GM18858 (cell line): ENCODE measurements at regions not wholly inside any gene's neighbourhood (a gene's known extent, or its start where the extent isn't known, plus 50 kb on each side); places are given as distances from the start of the nearest gene placed in this dataset.

Source experiments
- ATAC-seq: cut with Tn5 transposase; IDR thresholded peaks from one replicate; pipeline ENCODE4 v1.9.1; 2021; ENCODE audit not compliant: unreplicated experiment

GRCh38 chr16:62664566-62664965 lies 628.3 kb upstream of the CDH8 start:
- ATAC-seq: no peak

GRCh38 chr16:62661435-62661834 lies 625.2 kb upstream of the CDH8 start:
- no peak for ATAC-seq

- ATAC-seq: no peak
These were observed 620.9 kb upstream of the CDH8 start for GRCh38 chr16:62657116-62657515.

- ATAC-seq: no peak
These were observed 616.3 kb upstream of the CDH8 start for GRCh38 chr16:62652441-62653120.

- no peak for ATAC-seq
These were observed 612.0 kb upstream of the CDH8 start for GRCh38 chr16:62648256-62648655.

GRCh38 chr16:62644030-62644812 lies 608.0 kb upstream of the CDH8 start:
- no peak for ATAC-seq

- no peak for ATAC-seq
These were observed 606.4 kb upstream of the CDH8 start for GRCh38 chr16:62642677-62643076.

- ATAC-seq: no peak
These were observed 603.7 kb upstream of the CDH8 start for GRCh38 chr16:62639890-62640289.

DNA sequence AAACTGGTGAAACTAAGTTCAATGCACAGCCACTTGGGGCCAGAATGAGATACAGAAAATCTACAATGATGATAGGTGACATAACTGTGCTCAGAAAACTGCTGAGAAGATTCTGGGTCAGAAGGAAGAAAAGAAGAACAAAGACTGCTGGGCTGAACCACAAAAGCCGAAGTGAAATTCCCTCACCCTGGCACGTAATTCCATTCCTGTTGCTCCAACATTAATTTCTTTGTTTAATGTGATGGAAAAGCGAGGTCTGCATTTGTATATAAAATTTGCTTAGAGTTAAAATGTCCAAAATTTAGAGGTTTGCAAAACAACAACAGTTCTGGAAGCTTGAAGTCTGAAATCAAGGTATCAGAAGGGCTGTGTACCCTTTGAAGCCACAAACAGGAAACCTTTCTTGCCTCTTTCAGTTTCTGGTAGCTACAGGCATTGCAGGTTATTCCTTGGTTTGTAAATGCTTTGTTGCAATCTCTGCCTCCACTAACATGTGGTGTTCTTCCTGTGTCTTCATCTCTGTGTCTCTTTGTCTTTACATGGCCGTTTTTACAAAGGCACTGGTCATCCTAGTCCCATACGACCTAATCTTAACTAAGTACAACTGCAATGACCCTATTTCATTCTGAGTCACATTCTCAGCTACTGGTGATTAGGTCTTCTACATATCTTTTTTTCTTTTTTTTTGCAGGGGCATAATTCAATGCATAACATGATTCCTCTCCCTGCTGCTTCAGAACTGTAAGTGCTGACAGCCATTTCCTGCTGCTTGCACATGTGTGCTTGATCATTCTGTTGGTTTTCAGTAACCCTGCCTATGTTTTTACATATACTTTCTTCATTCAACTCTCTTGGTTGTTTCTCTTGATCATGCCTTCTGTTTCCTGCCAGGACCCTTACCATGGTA lies 603.0 kb upstream of the CDH8 start:
- ATAC-seq: peak; percentile 75

DNA sequence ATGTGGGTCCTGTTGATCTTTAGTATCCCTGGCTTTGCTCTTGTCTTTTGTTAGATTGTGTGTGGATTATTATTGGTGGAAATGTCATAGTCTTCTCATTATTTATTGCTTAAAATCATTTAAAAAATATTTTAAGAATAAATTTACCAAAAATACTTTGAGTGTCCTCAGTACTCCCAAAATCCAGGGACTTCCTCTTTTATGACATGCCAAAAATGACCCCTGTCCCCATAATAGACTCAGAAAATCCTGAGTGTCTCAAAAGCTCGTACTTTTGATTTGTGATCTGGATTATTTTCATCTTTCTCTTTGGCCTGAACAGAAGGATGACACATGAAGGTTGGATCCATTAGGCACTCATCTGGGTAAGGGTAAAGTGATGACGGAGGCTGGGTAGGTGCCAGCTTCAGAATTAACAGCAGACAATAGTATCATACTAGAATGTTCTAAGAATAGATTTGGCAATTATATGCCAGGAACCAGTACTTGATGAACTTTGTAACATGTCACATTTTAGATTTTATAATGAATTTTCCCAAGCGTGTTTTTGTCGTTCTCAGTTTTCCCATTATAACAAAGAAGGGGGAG lies 602.2 kb upstream of the CDH8 start:
- no peak for ATAC-seq

GRCh38 chr16:62625326-62625725 lies 589.1 kb upstream of the CDH8 start:
- no peak for ATAC-seq

DNA sequence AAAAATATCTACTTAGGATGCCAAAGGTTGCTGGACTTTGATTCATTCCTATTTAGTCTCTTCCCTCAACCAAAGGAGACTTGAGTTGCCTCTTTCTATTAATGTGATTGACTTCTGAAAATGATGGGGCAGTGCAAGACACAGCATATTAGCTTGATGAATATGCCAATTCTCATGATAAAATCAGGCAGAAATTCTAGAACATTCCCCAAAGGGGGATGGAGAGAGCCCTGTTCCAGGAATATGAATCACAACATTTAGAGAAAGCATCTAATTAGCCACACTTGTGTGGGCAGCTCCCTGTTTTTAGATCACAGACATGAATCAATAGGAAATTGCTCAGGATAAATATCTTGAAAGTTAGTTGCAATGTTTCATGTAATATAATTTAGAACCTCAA lies 584.0 kb upstream of the CDH8 start:
- no peak for ATAC-seq

DNA sequence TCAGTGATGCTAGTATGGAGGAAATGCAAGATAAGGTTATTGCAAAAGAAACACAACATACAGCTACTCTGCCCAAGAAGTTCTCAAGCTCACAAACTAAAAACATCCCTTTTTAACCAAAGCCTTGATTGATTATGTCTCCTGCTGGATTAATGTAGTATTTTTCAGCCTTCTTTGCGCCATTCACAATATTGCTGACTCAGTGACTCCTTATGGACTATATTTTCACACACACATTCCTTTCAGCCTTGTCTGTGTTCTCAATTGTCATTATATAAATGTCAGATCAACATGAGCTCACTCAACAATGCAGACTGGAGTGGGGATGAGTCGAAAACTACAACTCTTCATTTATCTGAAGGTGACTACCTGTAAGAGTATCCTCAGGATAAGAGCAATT lies 579.3 kb upstream of the CDH8 start:
- ATAC-seq: no peak

- ATAC-seq: no peak
These were observed 574.1 kb upstream of the CDH8 start for GRCh38 chr16:62610291-62610690.

- no peak for ATAC-seq
These were observed 566.6 kb upstream of the CDH8 start for GRCh38 chr16:62602790-62603189.

GRCh38 chr16:62597875-62598274 lies 561.6 kb upstream of the CDH8 start:
- no peak for ATAC-seq

- no peak for ATAC-seq
These were observed 560.3 kb upstream of the CDH8 start for GRCh38 chr16:62596584-62596983.

- ATAC-seq: no peak
These were observed 559.9 kb upstream of the CDH8 start for GRCh38 chr16:62596125-62596524.

DNA sequence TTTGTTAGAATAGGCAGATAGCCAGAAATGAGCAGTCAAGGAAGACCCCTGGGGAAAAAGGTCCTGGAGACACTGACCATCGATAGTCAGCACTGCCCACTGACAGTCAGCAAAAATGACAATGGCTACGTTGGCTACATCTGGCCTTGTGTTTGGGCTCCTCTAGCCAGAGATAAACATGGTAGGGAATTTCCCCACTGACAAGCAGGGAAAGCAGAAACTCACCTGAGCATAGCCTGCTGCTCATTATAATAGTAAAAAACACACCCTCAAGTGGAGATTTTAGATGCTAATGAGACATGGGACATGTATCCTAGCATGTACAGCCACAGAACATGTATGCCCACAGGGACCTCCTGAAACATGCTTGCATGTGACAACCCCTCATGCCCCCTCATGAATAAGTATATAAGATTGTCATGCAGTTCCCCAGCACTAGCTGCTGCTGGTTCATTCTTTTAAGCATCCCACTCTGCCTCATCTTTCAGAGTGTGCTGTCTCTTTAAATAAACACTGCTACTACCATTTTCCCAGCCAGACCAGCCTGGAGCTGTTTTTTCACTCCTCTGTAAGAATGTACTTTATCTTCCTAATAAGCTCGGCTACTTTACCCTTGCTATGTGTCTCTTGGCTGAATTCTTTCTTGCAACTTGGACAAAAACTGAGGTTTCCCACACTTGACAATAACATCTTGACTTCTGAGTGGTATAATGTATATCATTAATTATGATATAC lies 550.1 kb upstream of the CDH8 start:
- no peak for ATAC-seq

- ATAC-seq: no peak
These were observed 548.9 kb upstream of the CDH8 start for GRCh38 chr16:62585041-62585545.
